ENCODE measurements at regions not wholly inside any gene's neighbourhood (a gene's known extent, or its start where the extent isn't known, plus 50 kb on each side); places are given as distances from the start of the nearest gene placed in this dataset.

GRCh38 chr3:153045150-153045549 lies 116.9 kb upstream of the RAP2B start:
- H3K27ac ChIP-seq (ENCODE audit: low read length), result no peak overlapping the region
- no peaks in the 10 kb centered on the region for H3K9me2 ChIP-seq (ENCODE audit: insufficient read depth, low read length)
- no peaks in the 10 kb centered on the region for H3F3A ChIP-seq (ENCODE audit: insufficient read depth, low read length, poor library complexity, severe bottlenecking)
- no peaks in the 10 kb centered on the region for H3K27me3 ChIP-seq (ENCODE audit: insufficient read depth, low read depth, low read length)
- H3K36me3 ChIP-seq (ENCODE audit: insufficient read depth, low read length), result no peaks in the 10 kb centered on the region
- no peak overlapping the region for H3K4me3 ChIP-seq (ENCODE audit: low read length)
- TF ChIP-seq TAF1 (IDR thresholded peaks at IDR 0.05; ENCODE audit: low read depth), result no peak
- no peak for TF ChIP-seq EZH2 (IDR thresholded peaks at IDR 0.05; ENCODE audit: borderline replicate concordance, insufficient read depth, low read length, poor library complexity, severe bottlenecking)
- TF ChIP-seq POLR2AphosphoS5 (IDR thresholded peaks at IDR 0.05), result no peak
- TF ChIP-seq, protein P1, sequence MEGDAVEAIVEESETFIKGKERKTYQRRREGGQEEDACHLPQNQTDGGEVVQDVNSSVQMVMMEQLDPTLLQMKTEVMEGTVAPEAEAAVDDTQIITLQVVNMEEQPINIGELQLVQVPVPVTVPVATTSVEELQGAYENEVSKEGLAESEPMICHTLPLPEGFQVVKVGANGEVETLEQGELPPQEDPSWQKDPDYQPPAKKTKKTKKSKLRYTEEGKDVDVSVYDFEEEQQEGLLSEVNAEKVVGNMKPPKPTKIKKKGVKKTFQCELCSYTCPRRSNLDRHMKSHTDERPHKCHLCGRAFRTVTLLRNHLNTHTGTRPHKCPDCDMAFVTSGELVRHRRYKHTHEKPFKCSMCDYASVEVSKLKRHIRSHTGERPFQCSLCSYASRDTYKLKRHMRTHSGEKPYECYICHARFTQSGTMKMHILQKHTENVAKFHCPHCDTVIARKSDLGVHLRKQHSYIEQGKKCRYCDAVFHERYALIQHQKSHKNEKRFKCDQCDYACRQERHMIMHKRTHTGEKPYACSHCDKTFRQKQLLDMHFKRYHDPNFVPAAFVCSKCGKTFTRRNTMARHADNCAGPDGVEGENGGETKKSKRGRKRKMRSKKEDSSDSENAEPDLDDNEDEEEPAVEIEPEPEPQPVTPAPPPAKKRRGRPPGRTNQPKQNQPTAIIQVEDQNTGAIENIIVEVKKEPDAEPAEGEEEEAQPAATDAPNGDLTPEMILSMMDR (IDR thresholded peaks at IDR 0.05; ENCODE audit: poor library complexity, severe bottlenecking), result no peak
- no peak for TF ChIP-seq SMC3 (conservative IDR thresholded peaks at IDR 0.05; ENCODE audit: poor library complexity)
- no peak for TF ChIP-seq EP300 (conservative IDR thresholded peaks at IDR 0.05; ENCODE audit: poor library complexity, severe bottlenecking)
- TF ChIP-seq, protein P2, sequence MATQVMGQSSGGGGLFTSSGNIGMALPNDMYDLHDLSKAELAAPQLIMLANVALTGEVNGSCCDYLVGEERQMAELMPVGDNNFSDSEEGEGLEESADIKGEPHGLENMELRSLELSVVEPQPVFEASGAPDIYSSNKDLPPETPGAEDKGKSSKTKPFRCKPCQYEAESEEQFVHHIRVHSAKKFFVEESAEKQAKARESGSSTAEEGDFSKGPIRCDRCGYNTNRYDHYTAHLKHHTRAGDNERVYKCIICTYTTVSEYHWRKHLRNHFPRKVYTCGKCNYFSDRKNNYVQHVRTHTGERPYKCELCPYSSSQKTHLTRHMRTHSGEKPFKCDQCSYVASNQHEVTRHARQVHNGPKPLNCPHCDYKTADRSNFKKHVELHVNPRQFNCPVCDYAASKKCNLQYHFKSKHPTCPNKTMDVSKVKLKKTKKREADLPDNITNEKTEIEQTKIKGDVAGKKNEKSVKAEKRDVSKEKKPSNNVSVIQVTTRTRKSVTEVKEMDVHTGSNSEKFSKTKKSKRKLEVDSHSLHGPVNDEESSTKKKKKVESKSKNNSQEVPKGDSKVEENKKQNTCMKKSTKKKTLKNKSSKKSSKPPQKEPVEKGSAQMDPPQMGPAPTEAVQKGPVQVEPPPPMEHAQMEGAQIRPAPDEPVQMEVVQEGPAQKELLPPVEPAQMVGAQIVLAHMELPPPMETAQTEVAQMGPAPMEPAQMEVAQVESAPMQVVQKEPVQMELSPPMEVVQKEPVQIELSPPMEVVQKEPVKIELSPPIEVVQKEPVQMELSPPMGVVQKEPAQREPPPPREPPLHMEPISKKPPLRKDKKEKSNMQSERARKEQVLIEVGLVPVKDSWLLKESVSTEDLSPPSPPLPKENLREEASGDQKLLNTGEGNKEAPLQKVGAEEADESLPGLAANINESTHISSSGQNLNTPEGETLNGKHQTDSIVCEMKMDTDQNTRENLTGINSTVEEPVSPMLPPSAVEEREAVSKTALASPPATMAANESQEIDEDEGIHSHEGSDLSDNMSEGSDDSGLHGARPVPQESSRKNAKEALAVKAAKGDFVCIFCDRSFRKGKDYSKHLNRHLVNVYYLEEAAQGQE (IDR thresholded peaks at IDR 0.05; ENCODE audit: borderline replicate concordance), result no peak
- TF ChIP-seq RAD21 (conservative IDR thresholded peaks at IDR 0.05), result no peak
- TF ChIP-seq MXI1 (conservative IDR thresholded peaks at IDR 0.05; ENCODE audit: poor library complexity, severe bottlenecking), result no peak
- no peak overlapping the region for H3K9ac ChIP-seq (ENCODE audit: low read length)
- H3K9me3 ChIP-seq (ENCODE audit: low read length), result no peaks in the 10 kb centered on the region
- H2AFZ ChIP-seq (ENCODE audit: low read depth, low read length), result no peak overlapping the region
- H3K79me2 ChIP-seq (replicated peaks; ENCODE audit: insufficient read depth, low read length), result no peaks in the 10 kb centered on the region
- H3K4me2 ChIP-seq (ENCODE audit: low read length), result no peak overlapping the region
- no peaks in the 10 kb centered on the region for H4K20me1 ChIP-seq (ENCODE audit: insufficient read depth)

GRCh38 chr3:153050978-153051377 lies 111.0 kb upstream of the RAP2B start:
- H3K27ac ChIP-seq (ENCODE audit: low read length), result no peak overlapping the region
- no peaks in the 10 kb centered on the region for H4K20me1 ChIP-seq (ENCODE audit: insufficient read depth)
- no peak overlapping the region for H2AFZ ChIP-seq (ENCODE audit: low read depth, low read length)
- H3K4me3 ChIP-seq (ENCODE audit: low read length), result no peak overlapping the region
- no peak for TF ChIP-seq RAD21 (conservative IDR thresholded peaks at IDR 0.05)
- TF ChIP-seq EZH2 (IDR thresholded peaks at IDR 0.05; ENCODE audit: borderline replicate concordance, insufficient read depth, low read length, poor library complexity, severe bottlenecking), result no peak
- no peak for TF ChIP-seq POLR2AphosphoS5 (IDR thresholded peaks at IDR 0.05)
- H3K9ac ChIP-seq (ENCODE audit: low read length), result no peak overlapping the region
- no peaks in the 10 kb centered on the region for H3K36me3 ChIP-seq (ENCODE audit: insufficient read depth, low read length)
- no peaks in the 10 kb centered on the region for H3F3A ChIP-seq (ENCODE audit: insufficient read depth, low read length, poor library complexity, severe bottlenecking)
- no peaks in the 10 kb centered on the region for H3K9me2 ChIP-seq (ENCODE audit: insufficient read depth, low read length)
- no peaks in the 10 kb centered on the region for H3K9me3 ChIP-seq (ENCODE audit: low read length)
- H3K4me2 ChIP-seq (ENCODE audit: low read length), result no peak overlapping the region
- no peaks in the 10 kb centered on the region for H3K79me2 ChIP-seq (replicated peaks; ENCODE audit: insufficient read depth, low read length)
- H3K27me3 ChIP-seq (ENCODE audit: insufficient read depth, low read depth, low read length), result no peaks in the 10 kb centered on the region
